H9 (cell line): ENCODE measurements at regions not wholly inside any gene's neighbourhood (a gene's known extent, or its start where the extent isn't known, plus 50 kb on each side); places are given as distances from the start of the nearest gene placed in this dataset.

Experiments used
- DNase-seq: peaks from one replicate; pipeline ENCODE4 v3.0.0-alpha.2; 2017
- H2AFZ ChIP-seq: one replicate; pipeline ENCODE4 v1.6.1; 2013; ENCODE audit warnings: mild to moderate bottlenecking, low read length, control low read depth, moderate library complexity
- H2AK5ac ChIP-seq: 2 replicates; pipeline ENCODE4 v1.6.1; 2013; ENCODE audit warnings: low read length, control low read depth, mixed read lengths; ENCODE audit not compliant: insufficient read length
- H2BK120ac ChIP-seq: one replicate; pipeline ENCODE4 v1.6.1; 2013; ENCODE audit warnings: low read depth, mild to moderate bottlenecking, low read length, control low read depth, inconsistent platforms; ENCODE audit not compliant: poor library complexity, severe bottlenecking
- H2BK12ac ChIP-seq: 2 replicates; pipeline ENCODE4 v1.6.1; 2013; ENCODE audit warnings: low read length, control low read depth, mixed read lengths, low read depth; ENCODE audit not compliant: insufficient read length
- H2BK15ac ChIP-seq: 2 replicates; pipeline ENCODE4 v1.6.1; 2013; ENCODE audit warnings: low read depth, low read length, control low read depth
- H2BK20ac ChIP-seq: one replicate; pipeline ENCODE4 v1.6.1; 2013; ENCODE audit warnings: low read depth, mild to moderate bottlenecking, low read length, control low read depth, inconsistent platforms; ENCODE audit not compliant: poor library complexity, severe bottlenecking
- H2BK5ac ChIP-seq: 2 replicates; pipeline ENCODE4 v1.6.1; 2013; ENCODE audit warnings: low read length, control low read depth, mixed read lengths; ENCODE audit not compliant: insufficient read length
- H3K14ac ChIP-seq: 2 replicates; pipeline ENCODE4 v1.6.1; 2013; ENCODE audit warnings: low read length, control low read depth; ENCODE audit not compliant: insufficient read depth
- H3K18ac ChIP-seq: 2 replicates; pipeline ENCODE4 v1.6.1; 2013; ENCODE audit warnings: low read depth, mild to moderate bottlenecking, mixed read lengths, low read length, control low read depth; ENCODE audit not compliant: insufficient read length
- H3K23ac ChIP-seq: 2 replicates; pipeline ENCODE4 v1.6.1; 2013; ENCODE audit warnings: low read length, control low read depth, mixed read lengths, low read depth; ENCODE audit not compliant: insufficient read length
- H3K23me2 ChIP-seq: 2 replicates; pipeline ENCODE4 v1.6.1; 2013; ENCODE audit warnings: low read depth, mild to moderate bottlenecking, mixed read lengths, low read length, control low read depth; ENCODE audit not compliant: insufficient read length, poor library complexity, severe bottlenecking
- H3K27ac ChIP-seq: 2 replicates; pipeline ENCODE4 v1.5.1; 2013; ENCODE audit warnings: low read length, control low read depth, mixed read lengths, low read depth; ENCODE audit not compliant: insufficient read length
- H3K27me3 ChIP-seq: 2 replicates; pipeline ENCODE4 v1.6.1; 2013; ENCODE audit warnings: low read length, control low read depth, inconsistent platforms; ENCODE audit not compliant: insufficient read depth
- H3K4ac ChIP-seq: 2 replicates; pipeline ENCODE4 v1.6.1; 2013; ENCODE audit warnings: low read depth, mild to moderate bottlenecking, control low read depth, inconsistent platforms, low read length, moderate library complexity
- H3K4me1 ChIP-seq: 2 replicates; pipeline ENCODE4 v1.6.1; 2013; ENCODE audit warnings: low read length, control low read depth, inconsistent platforms; ENCODE audit not compliant: insufficient read depth
- H3K4me2 ChIP-seq: 2 replicates; pipeline ENCODE4 v1.6.1; 2013; ENCODE audit warnings: low read length, control low read depth, mixed read lengths; ENCODE audit not compliant: insufficient read length, insufficient read depth
- H3K56ac ChIP-seq: 2 replicates; pipeline ENCODE4 v1.6.1; 2013; ENCODE audit warnings: low read depth, mild to moderate bottlenecking, mixed read lengths, low read length, control low read depth; ENCODE audit not compliant: insufficient read length
- H3K79me1 ChIP-seq: 2 replicates; pipeline ENCODE4 v1.6.1; 2013; ENCODE audit warnings: low read depth, mild to moderate bottlenecking, moderate library complexity, low read length, control low read depth, inconsistent platforms; ENCODE audit not compliant: insufficient read depth, poor library complexity, severe bottlenecking
- H3K79me2 ChIP-seq: 2 replicates; pipeline ENCODE4 v1.6.1; 2013; ENCODE audit warnings: low read length, control low read depth, inconsistent platforms; ENCODE audit not compliant: insufficient read depth
- H3K9ac ChIP-seq: 2 replicates; pipeline ENCODE4 v1.6.1; 2013; ENCODE audit warnings: low read length, control low read depth, mixed read lengths; ENCODE audit not compliant: insufficient read length; ENCODE audit errors: extremely low read depth
- H3K9me3 ChIP-seq: one replicate; pipeline ENCODE4 v1.6.1; 2013; ENCODE audit warnings: low read depth, low read length, inconsistent platforms; ENCODE audit not compliant: control insufficient read depth
- H3T11ph ChIP-seq: one replicate; pipeline ENCODE4 v1.6.1; 2013; ENCODE audit warnings: mild to moderate bottlenecking, low read length, control low read depth, inconsistent platforms
- H4K20me1 ChIP-seq: one replicate; pipeline ENCODE4 v1.6.1; 2013; ENCODE audit not compliant: control insufficient read depth, insufficient read length, insufficient read depth
- H4K5ac ChIP-seq: 2 replicates; pipeline ENCODE4 v1.6.1; 2013; ENCODE audit warnings: low read depth, mild to moderate bottlenecking, mixed read lengths, low read length, control low read depth; ENCODE audit not compliant: insufficient read length
- H4K8ac ChIP-seq: replicated peaks from 2 replicates; pipeline ENCODE4 v1.6.1; 2013; ENCODE audit warnings: low read length, control low read depth, mixed read lengths, low read depth; ENCODE audit not compliant: insufficient read length
- H4K91ac ChIP-seq: 2 replicates; pipeline ENCODE4 v1.6.1; 2013; ENCODE audit warnings: low read depth, mild to moderate bottlenecking, moderate library complexity, mixed read lengths, low read length, control low read depth; ENCODE audit not compliant: insufficient read length
- H3K27ac Mint-ChIP-seq, 3 experiments: 2 replicates in 2 of 3; 3 replicates in 1 of 3; pipeline ENCODE4 v1.8.0; 2020 to 2021; ENCODE audit warnings: mixed read lengths in 3 of 3, mild to moderate bottlenecking in 1 of 3, moderate library complexity in 1 of 3
- H3K27me3 Mint-ChIP-seq: 2 replicates; pipeline ENCODE4 v1.8.0; 2021; ENCODE audit warnings: low read depth, mild to moderate bottlenecking, moderate library complexity, mixed read lengths
- H3K36me3 Mint-ChIP-seq, 3 experiments: 2 replicates in 2 of 3; 3 replicates in 1 of 3; pipeline ENCODE4 v1.8.0; 2020 to 2021; ENCODE audit warnings: low read depth in 3 of 3, mixed read lengths in 3 of 3; ENCODE audit not compliant: insufficient read depth in 1 of 3
- H3K4me1 Mint-ChIP-seq, 2 experiments: 2 replicates each; pipeline ENCODE4 v1.8.0; 2020; ENCODE audit warnings: mixed read lengths in 2 of 2
- H3K4me3 Mint-ChIP-seq, 2 experiments: 2 replicates in 1 of 2; 3 replicates in 1 of 2; pipeline ENCODE4 v1.8.0; 2020 to 2021; ENCODE audit warnings: mild to moderate bottlenecking in 2 of 2, mixed read lengths in 2 of 2, moderate library complexity in 1 of 2
- H3K9me3 Mint-ChIP-seq, 2 experiments: 2 replicates in 1 of 2; 3 replicates in 1 of 2; pipeline ENCODE4 v1.8.0; 2020; ENCODE audit warnings: mild to moderate bottlenecking in 2 of 2, mixed read lengths in 2 of 2, moderate library complexity in 1 of 2
- WGBS: extraction: QIAGEN DNeasy Blood & Tissue Kit; methylation state at CpG from one replicate; pipeline ENCODE4 v1.1.7; 2013; ENCODE audit warnings: missing lambda C conversion rate, low lambda C conversion rate, mixed read lengths; ENCODE audit not compliant: insufficient read length; ENCODE audit errors: extremely low coverage; 5-methylcytosine and 5-hydroxymethylcytosine counted together
- TF ChIP-seq, protein P1 (sequence below): fragments of 200-600 bp; sonication (generic); conservative IDR thresholded peaks from 3 replicates; pipeline ENCODE4 v1.8.0; 2021; ENCODE audit warnings: antibody characterized with exemption, mild to moderate bottlenecking

DNA sequence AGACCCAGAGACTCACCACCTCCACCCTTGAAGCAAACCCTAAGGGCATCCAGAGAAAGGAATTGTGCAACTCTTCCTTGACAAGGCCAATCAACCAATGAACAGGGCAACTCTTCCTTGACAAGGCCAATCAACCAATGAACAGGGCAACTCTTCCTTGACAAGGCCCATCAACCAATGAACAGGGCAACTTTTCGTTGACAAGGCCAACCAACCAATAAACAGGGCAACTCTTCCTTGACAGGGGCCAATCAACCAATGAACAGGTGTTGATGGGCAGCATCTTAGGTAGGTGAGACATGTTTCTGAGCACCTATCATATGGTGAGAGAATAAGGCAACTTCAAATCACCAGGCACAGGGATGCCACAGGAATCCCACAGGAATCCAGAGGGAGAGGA, 181.5 kb upstream of the RNF32 start:
- H4K5ac ChIP-seq: no peak overlapping the region
- no peak overlapping the region for H3K23ac ChIP-seq
- no peak overlapping the region for H3K14ac ChIP-seq
- Mint-ChIP-seq H3K9me3 (peaks cover 0 to 2% of the 10 kb centered on the region in 2 experiments; a peak in 1 of 5 replicates), H3K36me3 (no peaks in the 10 kb centered on the region), H3K27me3 (peaks cover 7% of the 10 kb centered on the region; the same call in 1 of the 2 replicates), H3K4me3 (no peak overlapping the region), H3K4me1 (peaks cover 0 to 9% of the 10 kb centered on the region in 2 experiments; a peak in 2 of 4 replicates), H3K27ac (no peak overlapping the region)
- no peak overlapping the region for H2BK5ac ChIP-seq
- H3K27ac ChIP-seq: no peak overlapping the region
- no peak overlapping the region for H2BK20ac ChIP-seq
- no peak overlapping the region for H3K18ac ChIP-seq
- H3K79me2 ChIP-seq: no peaks in the 10 kb centered on the region
- H3K9ac ChIP-seq: no peak overlapping the region
- no peaks in the 10 kb centered on the region for H3K4me1 ChIP-seq
- no peaks in the 10 kb centered on the region for H3K23me2 ChIP-seq
- no peak for DNase-seq
- no peak overlapping the region for H2BK12ac ChIP-seq
- no peak overlapping the region for H4K8ac ChIP-seq
- no peaks in the 10 kb centered on the region for H3K9me3 ChIP-seq
- H2AFZ ChIP-seq: no peak overlapping the region
- no peak overlapping the region for H3K4me2 ChIP-seq
- no peaks in the 10 kb centered on the region for H4K20me1 ChIP-seq
- TF ChIP-seq, protein P1, sequence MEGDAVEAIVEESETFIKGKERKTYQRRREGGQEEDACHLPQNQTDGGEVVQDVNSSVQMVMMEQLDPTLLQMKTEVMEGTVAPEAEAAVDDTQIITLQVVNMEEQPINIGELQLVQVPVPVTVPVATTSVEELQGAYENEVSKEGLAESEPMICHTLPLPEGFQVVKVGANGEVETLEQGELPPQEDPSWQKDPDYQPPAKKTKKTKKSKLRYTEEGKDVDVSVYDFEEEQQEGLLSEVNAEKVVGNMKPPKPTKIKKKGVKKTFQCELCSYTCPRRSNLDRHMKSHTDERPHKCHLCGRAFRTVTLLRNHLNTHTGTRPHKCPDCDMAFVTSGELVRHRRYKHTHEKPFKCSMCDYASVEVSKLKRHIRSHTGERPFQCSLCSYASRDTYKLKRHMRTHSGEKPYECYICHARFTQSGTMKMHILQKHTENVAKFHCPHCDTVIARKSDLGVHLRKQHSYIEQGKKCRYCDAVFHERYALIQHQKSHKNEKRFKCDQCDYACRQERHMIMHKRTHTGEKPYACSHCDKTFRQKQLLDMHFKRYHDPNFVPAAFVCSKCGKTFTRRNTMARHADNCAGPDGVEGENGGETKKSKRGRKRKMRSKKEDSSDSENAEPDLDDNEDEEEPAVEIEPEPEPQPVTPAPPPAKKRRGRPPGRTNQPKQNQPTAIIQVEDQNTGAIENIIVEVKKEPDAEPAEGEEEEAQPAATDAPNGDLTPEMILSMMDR: no peak
- H2AK5ac ChIP-seq: no peak overlapping the region
- H3K56ac ChIP-seq: no peak overlapping the region
- no peak overlapping the region for H3T11ph ChIP-seq
- H4K91ac ChIP-seq: no peak overlapping the region
- no CpG with 5 or more reads among the region's 1 CpG for WGBS
- H3K79me1 ChIP-seq: no peaks in the 10 kb centered on the region
- H3K4ac ChIP-seq: no peak overlapping the region
- no peak overlapping the region for H2BK120ac ChIP-seq
- H3K27me3 ChIP-seq: no peaks in the 10 kb centered on the region
- no peak overlapping the region for H2BK15ac ChIP-seq
